ENCODE measurements at regions not wholly inside any gene's neighbourhood (a gene's known extent, or its start where the extent isn't known, plus 50 kb on each side); places are given as distances from the start of the nearest gene placed in this dataset.

GRCh38 chr3:117091676-117092075 is 382.1 kb downstream of the TUSC7 start:
- DNase-seq, result no peak

DNA sequence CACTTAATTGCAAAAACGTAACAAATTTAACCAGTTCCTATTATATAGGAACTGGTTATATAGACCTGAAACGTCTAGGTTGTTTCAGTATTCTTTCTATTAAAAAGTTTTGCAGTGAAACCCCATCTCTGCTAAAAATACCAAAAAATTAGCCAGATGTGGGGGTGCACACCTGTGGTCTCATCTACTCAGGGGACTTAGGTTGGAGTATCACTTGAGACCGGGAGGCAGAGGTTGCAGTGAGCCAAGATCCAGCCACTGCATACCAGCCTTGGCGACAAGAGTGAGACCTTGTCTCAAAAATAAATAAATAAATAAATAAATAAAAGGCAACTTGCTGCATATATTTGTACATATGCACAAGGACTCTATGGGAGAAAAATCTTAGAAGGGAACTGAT is 387.0 kb downstream of the TUSC7 start:
- no peak for DNase-seq

- no peak for DNase-seq
These were observed 387.8 kb downstream of the TUSC7 start for GRCh38 chr3:117097351-117097750.

- no peak for DNase-seq
These were observed 392.1 kb downstream of the TUSC7 start for GRCh38 chr3:117101697-117102096.

GRCh38 chr3:117102426-117102825 is 392.8 kb downstream of the TUSC7 start:
- no peak for DNase-seq

DNA sequence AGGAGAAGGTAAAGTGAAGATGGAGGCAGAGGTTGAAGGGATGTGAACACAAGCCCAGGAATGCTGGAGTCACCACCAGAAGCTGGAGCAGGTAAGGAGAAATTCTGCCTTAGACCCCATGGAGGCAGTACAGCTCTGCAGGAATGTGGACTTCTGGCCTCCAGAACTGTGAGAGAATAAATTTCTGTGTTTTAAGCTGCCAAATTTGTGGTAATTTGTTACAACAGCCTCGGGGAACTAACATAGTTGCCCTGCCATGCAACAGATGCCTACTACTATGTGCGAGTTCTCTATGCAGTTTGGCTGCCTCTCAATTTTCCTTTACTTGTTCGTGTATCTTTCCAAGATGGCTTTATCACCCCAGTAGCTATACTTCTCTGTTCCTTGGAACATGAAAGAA is 394.1 kb downstream of the TUSC7 start:
- no peak for DNase-seq

DNA sequence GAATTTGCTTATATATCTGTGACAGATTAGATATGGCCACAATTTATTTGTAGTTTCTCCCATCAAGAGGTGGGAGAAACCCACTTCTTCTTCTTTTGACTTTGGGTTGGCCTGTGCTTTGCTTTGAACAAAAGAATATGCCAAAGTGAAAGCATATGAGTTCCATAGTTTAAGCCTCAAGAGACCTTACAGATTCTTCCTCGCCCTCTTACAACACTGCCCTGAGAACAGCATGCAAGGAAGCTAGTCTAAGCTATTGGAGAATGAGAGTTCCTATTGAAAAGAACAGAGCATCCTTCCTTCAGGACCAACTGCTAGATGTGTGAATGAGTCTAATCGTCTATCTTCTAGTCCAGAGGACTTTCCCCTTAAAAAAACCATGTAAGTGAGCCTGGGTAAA is 394.8 kb downstream of the TUSC7 start:
- DNase-seq, result no peak

DNA sequence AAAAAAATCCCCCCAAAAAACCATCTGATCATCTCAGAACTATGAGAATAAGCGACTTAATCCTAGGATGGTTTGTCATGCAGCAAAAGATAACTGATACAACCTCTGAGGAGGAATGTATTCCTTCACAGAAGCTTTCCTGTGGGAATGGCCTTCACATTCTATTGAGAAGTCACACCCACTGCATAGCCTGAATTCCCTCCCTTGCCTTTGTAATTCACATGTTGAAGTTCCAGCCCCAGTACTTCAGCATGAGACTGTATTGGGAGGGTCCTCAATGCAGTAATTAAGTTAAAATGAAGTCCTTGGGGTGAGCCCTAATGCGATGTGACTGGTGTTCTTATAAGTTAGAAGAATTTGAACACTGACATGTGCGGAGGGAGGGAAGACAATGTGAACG is 395.2 kb downstream of the TUSC7 start:
- DNase-seq, result no peak

- DNase-seq, result no peak
These were observed 396.1 kb downstream of the TUSC7 start for GRCh38 chr3:117105686-117106085.

- DNase-seq, result no peak
These were observed 396.8 kb downstream of the TUSC7 start for GRCh38 chr3:117106396-117106795.

DNA sequence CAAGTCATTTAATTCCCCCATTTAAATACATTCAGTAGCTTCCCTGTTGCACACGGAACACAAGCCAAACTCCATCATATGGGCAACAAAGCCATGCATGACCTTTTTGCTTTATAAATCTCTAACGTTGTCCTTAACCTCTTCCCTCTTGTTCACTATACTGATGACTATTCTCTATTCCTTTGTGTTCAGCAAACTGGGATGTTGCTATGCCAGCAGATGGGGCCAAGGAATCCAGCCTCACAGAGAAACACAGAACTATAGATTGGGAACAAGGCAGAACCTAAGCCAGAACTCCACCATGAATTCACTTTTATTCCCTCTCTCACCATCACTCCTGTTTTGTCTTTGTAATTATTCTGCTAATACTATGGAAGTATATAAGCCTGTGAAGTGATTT is 398.4 kb downstream of the TUSC7 start:
- no peak for DNase-seq

GRCh38 chr3:117109178-117109577 is 399.6 kb downstream of the TUSC7 start:
- no peak for DNase-seq

DNA sequence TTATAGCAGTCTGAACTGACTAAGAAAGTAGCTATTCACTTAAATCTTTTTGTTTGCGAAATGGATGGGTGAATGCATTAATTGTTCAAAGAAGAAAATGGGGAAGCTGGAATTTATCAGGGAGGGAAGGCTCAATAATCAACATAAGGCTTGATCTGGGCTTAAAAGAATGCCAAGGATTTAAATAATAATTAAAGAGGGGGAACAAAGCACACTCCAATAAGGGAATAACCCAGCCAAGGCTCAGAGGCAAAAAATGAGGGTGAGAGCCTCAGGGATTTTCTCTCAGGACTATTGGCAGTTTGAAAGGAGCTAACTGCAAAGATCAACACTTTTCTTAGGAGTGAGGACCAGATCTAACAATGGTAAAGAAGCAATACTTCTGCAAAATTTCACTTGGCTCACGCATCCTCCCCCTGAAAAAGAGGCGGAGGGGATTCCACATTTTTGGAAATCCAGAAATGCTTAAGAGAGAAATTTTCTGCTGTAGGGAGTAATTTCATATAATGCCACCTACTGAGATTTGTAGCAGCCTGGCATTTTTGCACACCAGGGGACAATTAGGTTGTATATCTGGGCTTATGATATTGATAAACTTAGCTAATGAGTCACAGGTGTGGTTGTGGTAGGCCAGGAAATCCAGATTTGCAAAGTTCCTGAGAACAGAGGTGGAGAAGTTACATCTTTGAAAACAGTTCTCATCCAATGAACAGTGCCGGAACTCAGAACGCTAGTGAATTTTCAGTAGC is 405.1 kb downstream of the TUSC7 start:
- DNase-seq, result no peak

- no peak for DNase-seq
These were observed 407.8 kb downstream of the TUSC7 start for GRCh38 chr3:117117188-117117936.

DNA sequence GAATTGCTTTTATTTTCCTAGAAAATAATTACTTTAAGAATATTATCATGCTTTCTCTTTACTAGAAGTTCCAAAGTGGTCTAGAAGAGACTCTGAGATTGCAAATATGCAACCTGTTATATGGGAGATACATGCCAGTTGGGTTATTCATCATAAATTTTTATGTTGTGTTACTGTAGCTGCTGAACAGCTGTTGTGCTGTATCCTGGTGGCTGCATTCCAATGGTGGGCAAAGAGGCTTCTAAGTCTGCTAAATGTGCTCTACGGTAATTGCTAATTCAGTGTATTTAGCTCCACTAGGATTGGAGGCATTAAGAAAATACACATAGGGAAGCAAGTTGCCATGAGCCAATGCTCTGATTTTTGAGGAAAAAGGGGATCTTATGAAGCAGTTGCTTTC is 409.0 kb downstream of the TUSC7 start:
- no peak for DNase-seq

DNA sequence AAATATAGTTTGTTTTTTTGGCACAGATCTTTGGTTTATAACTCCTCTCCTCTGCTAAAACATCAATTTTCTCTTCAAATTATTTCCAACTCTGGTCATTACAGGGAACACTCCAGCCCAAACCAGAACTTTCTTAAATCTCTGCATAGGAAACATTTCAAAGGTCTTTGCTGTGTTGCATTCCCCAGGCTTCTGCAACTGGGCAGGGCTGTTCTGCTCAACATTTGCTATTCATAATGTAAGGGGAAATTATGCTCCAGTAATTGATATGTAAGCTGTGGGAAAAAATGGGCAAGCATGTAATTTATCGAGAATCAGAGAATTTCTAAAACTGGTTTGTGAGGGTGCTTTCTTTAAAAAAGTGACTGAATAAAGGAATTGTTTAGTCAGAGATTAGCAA is 410.4 kb downstream of the TUSC7 start:
- DNase-seq, result no peak

GRCh38 chr3:117122609-117123008 is 413.0 kb downstream of the TUSC7 start:
- no peak for DNase-seq

- DNase-seq, result no peak
These were observed 416.9 kb downstream of the TUSC7 start for GRCh38 chr3:117126460-117126859.

- DNase-seq, result no peak
These were observed 417.5 kb downstream of the TUSC7 start for GRCh38 chr3:117126946-117127546.

DNA sequence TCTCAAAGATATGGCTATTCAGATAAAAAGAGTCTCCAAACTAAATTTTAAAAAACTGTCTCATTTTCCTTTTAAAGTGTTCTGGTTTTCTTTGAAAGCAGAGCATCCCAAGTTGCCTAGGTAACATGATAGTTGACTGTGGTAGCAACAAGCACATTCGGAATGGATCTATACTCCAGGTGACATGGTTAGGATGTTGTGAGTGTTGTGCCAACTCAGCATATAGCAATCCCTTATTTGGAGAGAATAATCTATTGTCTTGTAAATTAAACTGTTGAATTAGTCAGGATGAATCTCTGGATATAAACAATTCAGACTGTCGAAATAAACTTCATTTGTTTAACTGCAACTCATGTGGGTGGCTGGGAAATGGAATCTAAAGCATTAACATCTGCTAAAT is 418.6 kb downstream of the TUSC7 start:
- DNase-seq, result no peak

GRCh38 chr3:117128872-117129271 is 419.3 kb downstream of the TUSC7 start:
- DNase-seq, result no peak

- DNase-seq, result no peak
These were observed 419.9 kb downstream of the TUSC7 start for GRCh38 chr3:117129516-117129915.

DNA sequence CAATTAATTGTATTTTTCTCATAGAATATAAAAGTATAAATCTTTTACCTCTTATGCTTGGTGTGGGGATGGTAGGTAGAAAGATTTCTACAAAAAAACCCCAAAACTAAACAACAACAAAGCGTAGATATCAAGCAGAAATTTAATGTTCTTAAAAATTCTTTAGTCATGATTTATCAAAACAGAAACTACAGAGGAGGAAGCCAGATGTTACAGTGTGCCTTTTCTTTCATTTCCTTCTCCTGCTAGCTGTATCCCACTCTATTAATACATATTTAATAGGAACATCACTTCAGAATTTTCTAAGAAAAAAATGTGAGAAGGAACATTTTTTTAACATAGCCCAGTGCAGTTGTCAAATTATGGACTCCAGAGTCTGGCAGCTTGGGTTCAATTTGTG is 420.6 kb downstream of the TUSC7 start:
- DNase-seq, result no peak

GRCh38 chr3:117131259-117131658 is 421.7 kb downstream of the TUSC7 start:
- DNase-seq, result peak; percentile 53
